ENCODE measurements at regions not wholly inside any gene's neighbourhood (a gene's known extent, or its start where the extent isn't known, plus 50 kb on each side); places are given as distances from the start of the nearest gene placed in this dataset.

DNA sequence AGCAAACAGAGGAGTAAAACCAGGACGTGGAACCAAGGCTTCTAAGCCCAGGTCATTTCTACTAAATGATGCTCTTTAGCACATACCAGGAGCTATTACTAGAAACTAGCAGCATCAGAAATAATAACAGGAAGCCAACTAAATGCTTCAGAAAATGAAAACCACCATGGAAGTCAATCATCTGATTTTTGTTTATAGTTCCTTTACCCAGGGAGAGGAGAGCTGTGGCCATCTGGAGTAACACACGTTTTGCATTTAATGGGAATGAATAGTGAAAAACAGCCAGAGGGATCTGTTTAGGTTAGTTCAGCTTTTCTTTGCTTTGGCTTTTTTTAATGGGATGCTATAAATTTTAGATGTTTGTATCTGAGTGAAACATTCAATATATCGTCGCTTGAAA lies 250.7 kb upstream of the ARHGAP20 start:
- TF ChIP-seq, protein P1, sequence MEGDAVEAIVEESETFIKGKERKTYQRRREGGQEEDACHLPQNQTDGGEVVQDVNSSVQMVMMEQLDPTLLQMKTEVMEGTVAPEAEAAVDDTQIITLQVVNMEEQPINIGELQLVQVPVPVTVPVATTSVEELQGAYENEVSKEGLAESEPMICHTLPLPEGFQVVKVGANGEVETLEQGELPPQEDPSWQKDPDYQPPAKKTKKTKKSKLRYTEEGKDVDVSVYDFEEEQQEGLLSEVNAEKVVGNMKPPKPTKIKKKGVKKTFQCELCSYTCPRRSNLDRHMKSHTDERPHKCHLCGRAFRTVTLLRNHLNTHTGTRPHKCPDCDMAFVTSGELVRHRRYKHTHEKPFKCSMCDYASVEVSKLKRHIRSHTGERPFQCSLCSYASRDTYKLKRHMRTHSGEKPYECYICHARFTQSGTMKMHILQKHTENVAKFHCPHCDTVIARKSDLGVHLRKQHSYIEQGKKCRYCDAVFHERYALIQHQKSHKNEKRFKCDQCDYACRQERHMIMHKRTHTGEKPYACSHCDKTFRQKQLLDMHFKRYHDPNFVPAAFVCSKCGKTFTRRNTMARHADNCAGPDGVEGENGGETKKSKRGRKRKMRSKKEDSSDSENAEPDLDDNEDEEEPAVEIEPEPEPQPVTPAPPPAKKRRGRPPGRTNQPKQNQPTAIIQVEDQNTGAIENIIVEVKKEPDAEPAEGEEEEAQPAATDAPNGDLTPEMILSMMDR (IDR thresholded peaks at IDR 0.05; ENCODE audit: low read depth, low read length), result no peak
- DNase-seq (ENCODE audit: extremely low read depth, low read depth), result peak; percentile 44

DNA sequence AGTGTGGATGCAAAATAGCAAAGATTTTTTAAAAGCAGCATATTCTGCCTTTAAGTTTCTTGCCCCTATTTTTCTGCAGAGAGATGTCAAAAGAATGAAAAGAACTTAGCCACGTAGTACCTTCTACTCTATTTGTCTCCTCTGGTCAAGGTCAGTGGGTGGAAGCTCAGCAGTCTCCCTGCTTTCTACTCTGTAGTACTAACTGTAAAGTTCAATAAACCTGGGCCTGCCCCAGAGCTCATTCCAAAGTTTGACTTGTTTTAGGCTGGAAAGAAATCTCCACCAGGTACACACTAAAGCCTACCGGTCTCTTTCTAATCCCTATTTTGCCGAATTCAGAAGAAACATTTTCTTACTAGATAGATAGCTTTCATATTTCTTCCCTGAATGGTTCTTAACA lies 247.9 kb upstream of the ARHGAP20 start:
- TF ChIP-seq, protein P1 (IDR thresholded peaks at IDR 0.05; ENCODE audit: low read depth, low read length), result no peak
- DNase-seq (ENCODE audit: extremely low read depth, low read depth), result no peak

DNA sequence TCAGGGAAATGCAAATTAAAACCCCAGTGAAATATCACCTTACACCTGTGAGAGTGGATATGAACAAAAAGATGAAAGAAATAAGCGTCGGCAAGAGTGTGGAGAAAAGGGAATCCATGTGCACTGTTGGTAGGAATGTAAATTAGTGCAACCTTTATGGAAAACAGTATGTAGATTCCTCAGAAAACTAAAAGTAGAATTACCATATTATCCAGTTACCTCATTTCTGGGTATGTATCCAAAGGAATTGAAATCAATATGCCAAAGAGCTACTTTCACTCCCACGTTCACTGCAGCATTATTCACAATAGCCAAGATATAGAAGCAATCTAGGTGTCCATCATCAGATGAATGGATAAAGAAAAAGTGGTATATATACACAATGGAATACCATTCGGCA lies 246.0 kb upstream of the ARHGAP20 start:
- TF ChIP-seq, protein P1 (IDR thresholded peaks at IDR 0.05; ENCODE audit: low read depth, low read length), result no peak
- no peak for DNase-seq (ENCODE audit: extremely low read depth, low read depth)

DNA sequence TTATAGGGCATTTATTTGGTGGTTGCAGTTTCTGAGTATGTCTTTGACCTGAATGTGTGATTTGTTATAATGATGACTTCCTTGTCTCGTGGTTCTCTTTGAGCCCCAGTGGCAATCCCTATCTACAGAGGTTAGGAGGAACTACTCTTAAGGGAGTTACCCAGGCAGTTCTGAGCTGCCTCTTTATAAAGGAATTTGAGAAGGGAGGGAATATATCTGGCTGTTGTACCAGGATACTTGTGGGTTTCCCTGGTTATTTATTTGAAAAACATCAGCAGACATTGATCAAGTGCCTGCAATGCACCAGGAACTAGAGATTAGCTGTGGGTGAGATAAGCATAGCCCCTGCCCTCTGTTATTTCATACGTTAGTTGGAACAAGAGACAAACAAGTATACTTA lies 243.5 kb upstream of the ARHGAP20 start:
- TF ChIP-seq, protein P1 (IDR thresholded peaks at IDR 0.05; ENCODE audit: low read depth, low read length), result no peak
- no peak for DNase-seq (ENCODE audit: extremely low read depth, low read depth)

DNA sequence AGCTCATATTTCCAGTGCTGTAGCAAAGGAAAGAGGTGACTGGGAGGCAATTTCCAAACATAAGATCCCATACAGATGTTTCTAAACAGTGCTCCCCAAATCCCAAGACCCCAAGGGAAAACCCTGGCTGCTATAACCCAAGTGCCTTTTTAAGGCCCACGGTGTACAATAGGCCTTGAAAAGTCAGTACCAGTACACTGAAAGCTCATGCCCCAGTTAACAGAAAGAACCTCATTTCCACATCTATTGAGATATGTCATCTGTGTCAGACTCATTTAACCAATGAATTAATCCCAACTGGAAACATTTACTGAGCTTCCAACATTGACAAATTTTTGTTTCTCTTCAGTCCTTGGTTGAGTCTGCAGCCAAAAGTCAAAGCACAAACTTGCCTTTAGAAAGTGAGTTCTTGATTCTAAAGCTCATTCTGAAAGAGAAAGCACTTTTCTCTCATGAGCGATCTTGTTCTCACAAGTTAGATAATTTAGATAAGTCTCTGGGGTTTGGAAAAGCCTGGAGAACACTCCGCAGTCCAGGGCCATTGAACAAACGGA lies 239.8 kb upstream of the ARHGAP20 start:
- no peak for DNase-seq (ENCODE audit: extremely low read depth, low read depth)
- TF ChIP-seq, protein P1 (IDR thresholded peaks at IDR 0.05; ENCODE audit: low read depth, low read length), result no peak

DNA sequence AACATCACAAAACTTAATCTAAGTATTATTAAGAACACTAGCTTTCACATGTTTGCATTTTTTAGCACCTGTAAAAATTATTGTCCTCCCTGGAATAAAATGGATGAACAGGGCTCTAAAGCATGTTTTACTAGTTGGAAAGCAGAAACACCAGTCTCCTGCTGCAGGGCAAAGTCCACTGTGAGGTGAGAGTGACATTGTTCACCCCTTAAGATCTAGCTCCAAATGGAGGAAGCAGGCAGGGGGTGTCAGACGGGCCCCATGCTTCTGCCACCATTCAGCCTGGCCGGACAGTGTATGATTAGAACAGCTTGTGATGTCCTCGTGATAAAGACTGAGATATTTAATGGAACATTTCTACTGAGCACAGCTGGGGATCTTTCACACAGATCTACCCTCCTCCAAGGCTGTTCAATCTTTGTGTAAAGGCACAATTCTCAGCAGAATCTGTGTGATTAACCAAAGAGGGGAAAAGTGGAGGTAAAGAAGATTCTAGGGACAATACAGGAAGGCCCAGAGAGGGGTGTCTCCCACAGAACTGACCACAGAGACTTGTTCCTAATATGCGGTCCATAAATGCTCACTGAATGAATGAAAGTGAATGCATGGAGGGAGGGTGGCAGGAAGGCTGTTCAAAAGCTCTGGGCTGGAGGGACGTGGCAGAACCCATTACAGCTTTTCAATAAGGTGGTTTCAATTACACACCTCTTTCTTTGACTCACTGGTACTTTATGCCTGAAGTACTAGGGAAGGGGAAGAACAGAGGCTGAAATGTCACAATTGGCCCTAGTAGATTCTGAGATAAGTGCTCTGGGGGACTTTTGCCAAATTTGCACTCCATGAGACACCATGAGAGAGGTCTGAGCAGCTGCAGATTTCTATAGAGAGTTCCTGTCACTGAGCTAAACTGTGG lies 239.1 kb upstream of the ARHGAP20 start:
- no peak for DNase-seq (ENCODE audit: extremely low read depth, low read depth)
- TF ChIP-seq, protein P1 (IDR thresholded peaks at IDR 0.05; ENCODE audit: low read depth, low read length), result no peak

DNA sequence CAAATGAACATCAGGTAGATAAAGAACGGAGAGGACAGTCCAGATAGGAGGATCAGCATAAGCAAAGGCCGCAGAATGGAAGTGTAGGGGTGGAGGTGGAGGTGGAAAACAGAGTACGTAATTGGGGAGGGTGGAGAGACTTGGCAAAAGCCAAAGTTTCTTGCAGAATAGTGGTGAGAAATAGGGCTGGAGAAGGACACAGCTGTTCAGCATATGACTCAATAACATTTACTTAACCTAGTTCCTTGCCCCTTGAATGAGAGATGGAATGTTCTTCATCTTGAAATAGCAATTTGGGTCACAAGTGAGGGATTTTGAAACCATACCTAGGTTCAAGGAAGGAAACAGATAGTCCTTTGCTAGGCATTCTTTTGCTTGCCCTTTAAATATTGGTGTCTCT lies 235.9 kb upstream of the ARHGAP20 start:
- DNase-seq (ENCODE audit: extremely low read depth, low read depth), result no peak
- TF ChIP-seq, protein P1 (IDR thresholded peaks at IDR 0.05; ENCODE audit: low read depth, low read length), result no peak
